IMR-90 (cell line): ENCODE measurements at regions not wholly inside any gene's neighbourhood (a gene's known extent, or its start where the extent isn't known, plus 50 kb on each side); places are given as distances from the start of the nearest gene placed in this dataset.

ENCODE experiments used
- ATAC-seq: fragments of 200-7000 bp; cut with Tn5 transposase; 2 replicates; pipeline ENCODE4 v1.9.1; 2020; ENCODE audit warnings: low read depth, mild to moderate bottlenecking, moderate library complexity
- BruUV-seq: library from RNA; stranded (reverse); fragments of 400-500 nt; replicated peaks from 2 replicates; lab custom pipeline; 2021; lab: Mats Ljungman, UMichigan
- CTCF ChIA-PET: fragments of 300-600 bp; formaldehyde crosslinking; extraction: SDS; loops from one replicate; lab custom pipeline; 2021; ENCODE audit warnings: antibody characterized with exemption; lab: Yijun Ruan, JAX
- POLR2A ChIA-PET: fragments of 300-600 bp; sonication (Branson Sonifier 250); formaldehyde crosslinking; loops from one replicate; lab custom pipeline; 2022; ENCODE audit warnings: antibody characterized with exemption; ENCODE audit not compliant: unreplicated experiment; lab: Charles Lee
- DNase-seq: peaks from one replicate; pipeline ENCODE4 v3.0.0; 2013
- H2AFZ ChIP-seq: replicated peaks from 2 replicates; pipeline ENCODE3; 2013; ENCODE audit warnings: low read length, mild to moderate bottlenecking; ENCODE audit not compliant: poor library complexity
- H2AK5ac ChIP-seq: 2 replicates; pipeline ENCODE4 v1.6.1; 2013; ENCODE audit warnings: low read depth, low read length, inconsistent platforms
- H2AK9ac ChIP-seq: replicated peaks from 2 replicates; pipeline ENCODE3; 2013; ENCODE audit warnings: mild to moderate bottlenecking, low read depth, low read length, moderate library complexity; ENCODE audit not compliant: poor library complexity
- H2BK120ac ChIP-seq: 2 replicates; pipeline ENCODE4 v1.6.1; 2013; ENCODE audit warnings: low read depth, low read length, inconsistent platforms
- H2BK15ac ChIP-seq: 3 replicates; pipeline ENCODE4 v1.6.1; 2013; ENCODE audit warnings: low read depth, low read length, inconsistent platforms
- H2BK20ac ChIP-seq: 2 replicates; pipeline ENCODE4 v1.6.1; 2013; ENCODE audit warnings: low read depth, mild to moderate bottlenecking, inconsistent platforms, low read length, moderate library complexity
- H2BK5ac ChIP-seq: 2 replicates; pipeline ENCODE4 v1.6.1; 2013; ENCODE audit warnings: mild to moderate bottlenecking, low read depth, low read length, inconsistent platforms; ENCODE audit not compliant: poor library complexity, severe bottlenecking
- H3K14ac ChIP-seq: replicated peaks from 2 replicates; pipeline ENCODE4 v1.6.1; 2013; ENCODE audit warnings: low read depth, low read length, inconsistent platforms
- H3K18ac ChIP-seq: 2 replicates; pipeline ENCODE4 v1.6.1; 2013; ENCODE audit warnings: low read depth, low read length, control low read depth
- H3K23ac ChIP-seq: 2 replicates; pipeline ENCODE4 v1.6.1; 2013; ENCODE audit warnings: low read depth, low read length, inconsistent platforms
- H3K27ac ChIP-seq: 2 replicates; pipeline ENCODE4 v1.5.1; 2013; ENCODE audit warnings: mild to moderate bottlenecking, control low read depth, low read length; ENCODE audit not compliant: insufficient read depth
- H3K27me3 ChIP-seq: 2 replicates; pipeline ENCODE4 v1.6.1; 2013; ENCODE audit warnings: low read length; ENCODE audit not compliant: control insufficient read depth, insufficient read depth
- H3K36me3 ChIP-seq: 2 replicates; pipeline ENCODE4 v1.6.1; 2013; ENCODE audit warnings: low read length, mixed read lengths; ENCODE audit not compliant: control insufficient read depth, insufficient read depth
- H3K4ac ChIP-seq: 2 replicates; pipeline ENCODE4 v1.6.1; 2013; ENCODE audit warnings: low read depth, low read length, inconsistent platforms
- H3K4me1 ChIP-seq: 2 replicates; pipeline ENCODE4 v1.6.1; 2013; ENCODE audit warnings: low read length, mixed read lengths; ENCODE audit not compliant: control insufficient read depth, insufficient read depth
- H3K4me2 ChIP-seq: 2 replicates; pipeline ENCODE4 v1.6.1; 2013; ENCODE audit warnings: low read depth, mild to moderate bottlenecking, control low read depth, low read length, moderate library complexity
- H3K4me3 ChIP-seq: 2 replicates; pipeline ENCODE4 v1.5.1; 2013; ENCODE audit warnings: low read depth, mild to moderate bottlenecking, control low read depth, low read length, moderate library complexity; ENCODE audit not compliant: insufficient read depth
- H3K56ac ChIP-seq: 2 replicates; pipeline ENCODE4 v1.6.1; 2013; ENCODE audit warnings: low read length, inconsistent platforms; ENCODE audit not compliant: insufficient read depth; ENCODE audit errors: extremely low read depth
- H3K79me1 ChIP-seq, 2 experiments: 2 replicates each; pipeline ENCODE4 v1.6.1; 2013; ENCODE audit warnings: low read length in 2 of 2, inconsistent platforms in 1 of 2, low read depth in 1 of 2
- H3K9ac ChIP-seq: 2 replicates; pipeline ENCODE4 v1.6.1; 2013; ENCODE audit warnings: low read depth, low read length, control low read depth
- H3K9me1 ChIP-seq: 2 replicates; pipeline ENCODE4 v1.6.1; 2013; ENCODE audit warnings: low read length, inconsistent platforms; ENCODE audit not compliant: insufficient read depth
- H3K9me3 ChIP-seq: 2 replicates; pipeline ENCODE4 v1.6.1; 2013; ENCODE audit warnings: low read length; ENCODE audit not compliant: control insufficient read depth, insufficient read depth
- H4K20me1 ChIP-seq: 2 replicates; pipeline ENCODE4 v1.6.1; 2013; ENCODE audit warnings: low read length, inconsistent platforms; ENCODE audit not compliant: insufficient read depth
- H4K5ac ChIP-seq: 2 replicates; pipeline ENCODE4 v1.6.1; 2013; ENCODE audit warnings: mild to moderate bottlenecking, low read depth, low read length, control low read depth
- H4K8ac ChIP-seq, 2 experiments: 2 replicates each; pipeline ENCODE4 v1.6.1; 2013; ENCODE audit warnings: low read depth in 2 of 2, low read length in 2 of 2, control low read depth in 1 of 2, inconsistent platforms in 1 of 2
- H4K91ac ChIP-seq: 2 replicates; pipeline ENCODE4 v1.6.1; 2013; ENCODE audit warnings: low read depth, low read length, inconsistent platforms; ENCODE audit not compliant: insufficient read depth
- BHLHE40 ChIP-seq: fragments of 150-350 bp; IDR thresholded peaks from 2 replicates; pipeline ENCODE4 v1.6.1; 2016; ENCODE audit warnings: mild to moderate bottlenecking, low read depth, low read length
- CEBPB ChIP-seq: IDR thresholded peaks from 2 replicates; pipeline ENCODE4 v1.6.1; 2012; ENCODE audit warnings: low read depth, low read length, improper control_type of control experiment
- CHD1 ChIP-seq: IDR thresholded peaks from 2 replicates; pipeline ENCODE4 v1.6.1; 2012; ENCODE audit warnings: low read depth, low read length, improper control_type of control experiment
- ELK1 ChIP-seq: fragments of 150-350 bp; IDR thresholded peaks from 2 replicates; pipeline ENCODE4 v1.6.1; 2016; ENCODE audit warnings: low read depth, mild to moderate bottlenecking, low read length, moderate library complexity, borderline replicate concordance
- FOS ChIP-seq: fragments of 150-350 bp; IDR thresholded peaks from 2 replicates; pipeline ENCODE4 v1.6.1; 2016; ENCODE audit warnings: low read depth, low read length
- MAFK ChIP-seq: IDR thresholded peaks from 2 replicates; pipeline ENCODE4 v1.6.1; 2012; ENCODE audit warnings: low read depth, low read length, improper control_type of control experiment
- MAZ ChIP-seq: IDR thresholded peaks from 2 replicates; pipeline ENCODE4 v1.6.1; 2012; ENCODE audit warnings: low read depth, mild to moderate bottlenecking, low read length, improper control_type of control experiment, moderate library complexity, borderline replicate concordance
- MXI1 ChIP-seq: IDR thresholded peaks from 2 replicates; pipeline ENCODE4 v1.6.1; 2012; ENCODE audit warnings: low read depth, mild to moderate bottlenecking, low read length, moderate library complexity, borderline replicate concordance
- NFE2L2 ChIP-seq: fragments of 150-350 bp; IDR thresholded peaks from 2 replicates; pipeline ENCODE4 v1.6.1; 2016; ENCODE audit warnings: low read depth, mild to moderate bottlenecking, low read length
- POLR2A ChIP-seq: IDR thresholded peaks from 2 replicates; pipeline ENCODE4 v1.6.1; 2012; ENCODE audit warnings: mild to moderate bottlenecking, low read depth, low read length
- RAD21 ChIP-seq: IDR thresholded peaks from 2 replicates; pipeline ENCODE4 v1.6.1; 2012; ENCODE audit warnings: low read length, improper control_type of control experiment
- RCOR1 ChIP-seq: IDR thresholded peaks from 2 replicates; pipeline ENCODE4 v1.6.1; 2012; ENCODE audit warnings: mild to moderate bottlenecking, low read length, improper control_type of control experiment; ENCODE audit not compliant: insufficient replicate concordance
- RFX5 ChIP-seq: IDR thresholded peaks from 2 replicates; pipeline ENCODE4 v1.8.0; 2012; ENCODE audit warnings: low read depth, mild to moderate bottlenecking, low read length, moderate library complexity
- SMC3 ChIP-seq: fragments of 150-350 bp; IDR thresholded peaks from 2 replicates; pipeline ENCODE4 v1.6.1; 2016; ENCODE audit warnings: low read depth, mild to moderate bottlenecking, antibody characterized with exemption, low read length, moderate library complexity
- USF2 ChIP-seq: fragments of 150-350 bp; IDR thresholded peaks from 2 replicates; pipeline ENCODE4 v1.6.1; 2017; ENCODE audit warnings: mild to moderate bottlenecking, antibody characterized with exemption, low read length, low read depth
- WGBS, 2 experiments: methylation state at CpG; one replicate each; pipeline versions ENCODE4 v1.1.5 to v1.1.7; 2013; ENCODE audit warnings: missing lambda C conversion rate in 2 of 2; ENCODE audit not compliant: insufficient read length in 1 of 2; ENCODE audit errors: extremely low coverage in 2 of 2; 5-methylcytosine and 5-hydroxymethylcytosine counted together
- dilution Hi-C: fragments of 300-500 bp; cut with HindIII; formaldehyde crosslinking; loops from one replicate; pipeline ENCODE4 v1.14.3; 2018; ENCODE audit warnings: low sequenced_read_pairs; ENCODE audit not compliant: unreplicated experiment
- in situ Hi-C: fragments of 300-500 bp; cut with MboI; formaldehyde crosslinking; loops from 3 replicates; pipeline ENCODE4 v1.14.3; 2019; ENCODE audit warnings: low sequenced_read_pairs, inconsistent platforms, mixed read lengths
- intact Hi-C: fragments of 100-400 bp; cut with micrococcal nuclease; formaldehyde crosslinking; loops from 2 replicates; pipeline ENCODE4 v1.10.0; 2022
- TF ChIP-seq, protein P1 (sequence below): conservative IDR thresholded peaks from 2 replicates; pipeline ENCODE4 v1.5.1; 2012; ENCODE audit warnings: mild to moderate bottlenecking, low read depth, low read length, improper control_type of control experiment

DNA sequence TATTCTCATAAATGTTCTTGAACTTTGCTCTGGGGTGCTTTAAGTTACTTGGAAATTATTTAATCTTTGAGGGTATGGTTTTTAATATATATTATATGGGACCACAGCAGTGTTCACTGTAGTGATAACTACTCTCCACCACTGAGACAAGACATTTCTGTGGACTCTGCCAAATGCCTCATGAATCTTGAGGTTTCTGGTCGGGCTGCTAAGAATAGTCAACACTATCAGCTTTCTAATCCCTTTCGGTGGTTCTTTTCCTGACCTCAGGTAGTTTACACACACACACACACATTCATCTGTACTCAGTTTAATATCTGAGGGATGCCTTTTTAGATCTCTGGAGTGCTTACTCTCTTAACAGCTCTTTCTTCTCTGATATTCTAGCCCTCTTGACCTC is 500.7 kb downstream of the MAFB start:
- H3K23ac ChIP-seq: no peak overlapping the region
- no peaks in the 10 kb centered on the region for H3K79me1 ChIP-seq
- no peak overlapping the region for H4K91ac ChIP-seq
- H3K9me1 ChIP-seq: no peaks in the 10 kb centered on the region
- no peak overlapping the region for H2BK5ac ChIP-seq
- no peak for TF ChIP-seq ELK1
- no peak for TF ChIP-seq MAZ
- TF ChIP-seq RCOR1: no peak
- no peak for TF ChIP-seq RAD21
- no peak for TF ChIP-seq CEBPB
- TF ChIP-seq MXI1: no peak
- TF ChIP-seq SMC3: no peak
- TF ChIP-seq NFE2L2: no peak
- no peak for TF ChIP-seq MAFK
- TF ChIP-seq FOS: no peak
- no peak for TF ChIP-seq USF2
- no peak for TF ChIP-seq POLR2A
- no peak for TF ChIP-seq BHLHE40
- TF ChIP-seq, protein P1, sequence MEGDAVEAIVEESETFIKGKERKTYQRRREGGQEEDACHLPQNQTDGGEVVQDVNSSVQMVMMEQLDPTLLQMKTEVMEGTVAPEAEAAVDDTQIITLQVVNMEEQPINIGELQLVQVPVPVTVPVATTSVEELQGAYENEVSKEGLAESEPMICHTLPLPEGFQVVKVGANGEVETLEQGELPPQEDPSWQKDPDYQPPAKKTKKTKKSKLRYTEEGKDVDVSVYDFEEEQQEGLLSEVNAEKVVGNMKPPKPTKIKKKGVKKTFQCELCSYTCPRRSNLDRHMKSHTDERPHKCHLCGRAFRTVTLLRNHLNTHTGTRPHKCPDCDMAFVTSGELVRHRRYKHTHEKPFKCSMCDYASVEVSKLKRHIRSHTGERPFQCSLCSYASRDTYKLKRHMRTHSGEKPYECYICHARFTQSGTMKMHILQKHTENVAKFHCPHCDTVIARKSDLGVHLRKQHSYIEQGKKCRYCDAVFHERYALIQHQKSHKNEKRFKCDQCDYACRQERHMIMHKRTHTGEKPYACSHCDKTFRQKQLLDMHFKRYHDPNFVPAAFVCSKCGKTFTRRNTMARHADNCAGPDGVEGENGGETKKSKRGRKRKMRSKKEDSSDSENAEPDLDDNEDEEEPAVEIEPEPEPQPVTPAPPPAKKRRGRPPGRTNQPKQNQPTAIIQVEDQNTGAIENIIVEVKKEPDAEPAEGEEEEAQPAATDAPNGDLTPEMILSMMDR: no peak
- TF ChIP-seq CHD1: no peak
- no peak for TF ChIP-seq RFX5
- ATAC-seq (no peak), DNase-seq (no peak)
- H3K9me3 ChIP-seq: no peaks in the 10 kb centered on the region
- dilution Hi-C loops (no loop called here), in situ Hi-C loops (no loop called here), intact Hi-C loops (no loop called here)
- no peaks in the 10 kb centered on the region for H3K36me3 ChIP-seq
- no peak overlapping the region for H2BK15ac ChIP-seq
- H3K14ac ChIP-seq: no peak overlapping the region
- H3K9ac ChIP-seq: no peak overlapping the region
- no peaks in the 10 kb centered on the region for H4K20me1 ChIP-seq
- H4K8ac ChIP-seq: no peak overlapping the region
- no peak overlapping the region for H3K18ac ChIP-seq
- H3K4ac ChIP-seq: no peak overlapping the region
- ChIA-PET CTCF (no interaction called here), POLR2A (no interaction called here)
- H3K4me1 ChIP-seq: no peaks in the 10 kb centered on the region
- no peak overlapping the region for H3K56ac ChIP-seq
- no peak overlapping the region for H3K27ac ChIP-seq
- H2AFZ ChIP-seq: no peak overlapping the region
- no CpG with 5 or more reads among the region's 2 CpGs for WGBS, 2 experiments
- H3K4me2 ChIP-seq: no peak overlapping the region
- H2BK20ac ChIP-seq: no peak overlapping the region
- H3K27me3 ChIP-seq: no peaks in the 10 kb centered on the region
- no peak overlapping the region for H3K4me3 ChIP-seq
- H2AK9ac ChIP-seq: no peak overlapping the region
- H4K5ac ChIP-seq: no peak overlapping the region
- no peak overlapping the region for H2BK120ac ChIP-seq
- no peak overlapping the region for H2AK5ac ChIP-seq
- BruUV-seq: no TSS peak
